ENCODE measurements at regions not wholly inside any gene's neighbourhood (a gene's known extent, or its start where the extent isn't known, plus 50 kb on each side); places are given as distances from the start of the nearest gene placed in this dataset.

- POLR2A ChIA-PET (ENCODE audit: low non-redundant PET) = no interaction called here
- H3K27ac ChIP-seq (ENCODE audit: low read depth, low read length, poor library complexity, severe bottlenecking) = no peak overlapping the region
- BruUV-seq (replicated peaks) = no TSS peak
Measured at GRCh38 chr3:96169111-96169766, 645.2 kb upstream of the EPHA6 start.

DNA sequence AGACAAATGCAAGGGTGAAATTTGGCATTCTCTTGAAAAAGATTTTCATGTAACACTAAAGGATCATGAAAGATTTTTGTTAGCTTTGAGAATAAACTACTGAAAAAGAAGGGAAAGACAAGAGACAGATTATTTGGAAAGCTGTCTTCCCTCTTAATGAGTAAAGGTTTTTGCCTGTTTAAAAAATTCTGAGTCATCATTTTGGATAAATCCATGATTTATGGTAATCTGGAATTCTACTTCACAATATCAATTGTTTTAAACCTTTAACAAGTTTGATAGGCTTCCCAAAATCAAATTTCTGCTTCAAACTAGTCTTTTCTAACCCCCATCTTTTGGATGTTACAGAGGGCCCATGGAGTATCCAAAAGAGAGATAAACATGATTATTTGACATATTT lies 641.5 kb upstream of the EPHA6 start:
- Histone ChIP-seq H3K27me3 (replicated peaks; ENCODE audit: insufficient read depth, low read depth, low read length, poor library complexity) (no peaks in the 10 kb centered on the region), H3K36me3 (ENCODE audit: insufficient read depth, low read length, poor library complexity, severe bottlenecking) (no peaks in the 10 kb centered on the region), H3K4me1 (ENCODE audit: insufficient read depth, low read length, poor library complexity, severe bottlenecking) (no peaks in the 10 kb centered on the region), H3K4me3 (ENCODE audit: low read depth, low read length, poor library complexity, severe bottlenecking) (no peak overlapping the region), H3K9me3 (ENCODE audit: low read depth, low read length, poor library complexity, severe bottlenecking) (peaks cover 49% of the 10 kb centered on the region), H3K27ac (ENCODE audit: low read depth, low read length, poor library complexity, severe bottlenecking) (no peak overlapping the region)
- BruUV-seq (replicated peaks) = no TSS peak
- DNase-seq (ENCODE audit: low spot score) = no peak
- ChIA-PET CTCF (no interaction called here), POLR2A (ENCODE audit: low non-redundant PET) (no interaction called here)
- TF ChIP-seq EZH2 (IDR thresholded peaks at IDR 0.05; ENCODE audit: borderline replicate concordance, low read depth, low read length, poor library complexity, severe bottlenecking) (no peak), CTCF (conservative IDR thresholded peaks at IDR 0.05; ENCODE audit: low read depth, low read length) (no peak)
- intact Hi-C loops (cut with micrococcal nuclease; ENCODE audit: unreplicated experiment) = no loop called here

More at GRCh38 chr3:96169111-96169766, 645.2 kb upstream of the EPHA6 start:
- no peak for DNase-seq (ENCODE audit: low spot score)
- no peaks in the 10 kb centered on the region for H3K4me1 ChIP-seq (ENCODE audit: insufficient read depth, low read length, poor library complexity, severe bottlenecking)
- TF ChIP-seq CTCF (conservative IDR thresholded peaks at IDR 0.05; ENCODE audit: low read depth, low read length) (no peak), EZH2 (IDR thresholded peaks at IDR 0.05; ENCODE audit: borderline replicate concordance, low read depth, low read length, poor library complexity, severe bottlenecking) (no peak)
- H3K9me3 ChIP-seq (ENCODE audit: low read depth, low read length, poor library complexity, severe bottlenecking) = peaks cover 19% of the 10 kb centered on the region
- H3K36me3 ChIP-seq (ENCODE audit: insufficient read depth, low read length, poor library complexity, severe bottlenecking) = no peaks in the 10 kb centered on the region
- intact Hi-C loops (cut with micrococcal nuclease; ENCODE audit: unreplicated experiment) = no loop called here
- CTCF ChIA-PET = no interaction called here
- no peak overlapping the region for H3K4me3 ChIP-seq (ENCODE audit: low read depth, low read length, poor library complexity, severe bottlenecking)
- H3K27me3 ChIP-seq (replicated peaks; ENCODE audit: insufficient read depth, low read depth, low read length, poor library complexity) = no peaks in the 10 kb centered on the region

GRCh38 chr3:96175500-96175899 lies 638.9 kb upstream of the EPHA6 start:
- no peaks in the 10 kb centered on the region for H3K27me3 ChIP-seq (replicated peaks; ENCODE audit: insufficient read depth, low read depth, low read length, poor library complexity)
- H3K9me3 ChIP-seq (ENCODE audit: low read depth, low read length, poor library complexity, severe bottlenecking) = peaks cover 35% of the 10 kb centered on the region
- H3K4me3 ChIP-seq (ENCODE audit: low read depth, low read length, poor library complexity, severe bottlenecking) = no peak overlapping the region
- no peaks in the 10 kb centered on the region for H3K4me1 ChIP-seq (ENCODE audit: insufficient read depth, low read length, poor library complexity, severe bottlenecking)
- TF ChIP-seq EZH2 (IDR thresholded peaks at IDR 0.05; ENCODE audit: borderline replicate concordance, low read depth, low read length, poor library complexity, severe bottlenecking) (no peak), CTCF (conservative IDR thresholded peaks at IDR 0.05; ENCODE audit: low read depth, low read length) (no peak)
- ChIA-PET CTCF (no interaction called here), POLR2A (ENCODE audit: low non-redundant PET) (no interaction called here)
- DNase-seq (ENCODE audit: low spot score) = no peak
- no peak overlapping the region for H3K27ac ChIP-seq (ENCODE audit: low read depth, low read length, poor library complexity, severe bottlenecking)
- H3K36me3 ChIP-seq (ENCODE audit: insufficient read depth, low read length, poor library complexity, severe bottlenecking) = no peaks in the 10 kb centered on the region
- intact Hi-C loops (cut with micrococcal nuclease; ENCODE audit: unreplicated experiment) = no loop called here
- no TSS peak for BruUV-seq (replicated peaks)
